BJ (cell line): ENCODE measurements at regions not wholly inside any gene's neighbourhood (a gene's known extent, or its start where the extent isn't known, plus 50 kb on each side); places are given as distances from the start of the nearest gene placed in this dataset.
"Not testable (repeated sequence)": the region's sequence is repeated elsewhere in the genome, so short reads cannot be mapped to it uniquely, and the experiment has no call there.

Source experiments
- CTCF ChIA-PET: fragments of 350-600 bp; formaldehyde crosslinking; extraction: SDS; loops from one replicate; lab custom pipeline; 2021; ENCODE audit warnings: antibody characterized with exemption, inconsistent platforms; lab: Yijun Ruan, JAX
- POLR2A ChIA-PET: fragments of 300-600 bp; sonication (Branson Sonifier 250); formaldehyde crosslinking; extraction: SDS; loops from one replicate; lab custom pipeline; 2021; ENCODE audit warnings: antibody characterized with exemption; lab: Charles Lee
- DNase-seq: peaks from one replicate; pipeline ENCODE4 v3.0.0-alpha.2; 2011; ENCODE audit warnings: low read depth
- H3K27me3 ChIP-seq: 2 replicates; pipeline ENCODE4 v1.6.0; 2011; ENCODE audit warnings: low read length; ENCODE audit not compliant: control insufficient read depth, insufficient read depth
- H3K36me3 ChIP-seq: 2 replicates; pipeline ENCODE4 v1.5.1; 2011; ENCODE audit warnings: low read length; ENCODE audit not compliant: control insufficient read depth, insufficient read depth
- H3K4me3 ChIP-seq: 2 replicates; pipeline ENCODE4 v1.5.1; 2011; ENCODE audit warnings: low read depth, mild to moderate bottlenecking, control low read depth, low read length
- CTCF ChIP-seq: IDR thresholded peaks from 2 replicates; pipeline ENCODE4 v1.5.1; 2011; ENCODE audit warnings: low read depth, mild to moderate bottlenecking, control low read depth, inconsistent platforms, low read length, moderate library complexity; ENCODE audit not compliant: insufficient read depth

- no peaks in the 10 kb centered on the region for H3K27me3 ChIP-seq
- TF ChIP-seq CTCF: no peak
- no peak for DNase-seq
- no peak overlapping the region for H3K4me3 ChIP-seq
- POLR2A ChIA-PET: no interaction called here
- no peaks in the 10 kb centered on the region for H3K36me3 ChIP-seq
- CTCF ChIA-PET: no interaction called here
Measured at GRCh38 chr17:37859451-37859850, 64.8 kb upstream of the TBC1D3K start.

- H3K36me3 ChIP-seq, H3K4me3 ChIP-seq, POLR2A ChIA-PET, DNase-seq, H3K27me3 ChIP-seq, CTCF ChIA-PET: not testable (repeated sequence)
Measured at GRCh38 chr17:37858391-37858790, 65.8 kb upstream of the TBC1D3K start.

- H3K4me3 ChIP-seq: no peak overlapping the region
- no peaks in the 10 kb centered on the region for H3K36me3 ChIP-seq
- TF ChIP-seq CTCF: no peak
- peaks cover 2% of the 10 kb centered on the region; the same call in 1 of the 2 replicates for H3K27me3 ChIP-seq
- DNase-seq: no peak
- ChIA-PET POLR2A (no interaction called here), CTCF (no interaction called here)
Measured at GRCh38 chr17:37856245-37856644, 68.0 kb upstream of the TBC1D3K start.

GRCh38 chr17:37849617-37849972 lies 74.6 kb upstream of the TBC1D3K start:
- H3K27me3 ChIP-seq: peaks cover 2% of the 10 kb centered on the region; the same call in 1 of the 2 replicates

GRCh38 chr17:37848690-37849616 lies 75.3 kb upstream of the TBC1D3K start:
- H3K4me3 ChIP-seq: no peak overlapping the region
- no peaks in the 10 kb centered on the region for H3K27me3 ChIP-seq
- ChIA-PET POLR2A (no interaction called here), CTCF (interaction anchor here (0.7 to 1.0 kb wide), 2 partner anchors 17 to 81 kb away, joined by 3 to 6 read pairs; no protein-coding TSS in a partner anchor)
- no peaks in the 10 kb centered on the region for H3K36me3 ChIP-seq
- DNase-seq: peak; percentile 74
- no peak for TF ChIP-seq CTCF

More at GRCh38 chr17:37849617-37849972, 74.6 kb upstream of the TBC1D3K start:
- CTCF ChIA-PET: interaction anchor here (0.7 to 1.0 kb wide), 2 partner anchors 18 to 81 kb away, joined by 3 to 6 read pairs; no protein-coding TSS in a partner anchor
- POLR2A ChIA-PET: no interaction called here
- no peak for TF ChIP-seq CTCF
- no peaks in the 10 kb centered on the region for H3K36me3 ChIP-seq
- no peak overlapping the region for H3K4me3 ChIP-seq
- no peak for DNase-seq
